ENCODE measurements at regions not wholly inside any gene's neighbourhood (a gene's known extent, or its start where the extent isn't known, plus 50 kb on each side); places are given as distances from the start of the nearest gene placed in this dataset.
"Not testable (repeated sequence)": the region's sequence is repeated elsewhere in the genome, so short reads cannot be mapped to it uniquely, and the experiment has no call there.

- no peak for TF ChIP-seq CTCF (IDR thresholded peaks at IDR 0.05; ENCODE audit: insufficient read depth in 1 of 2, low read depth in 1 of 2, low read length in 1 of 2, severe bottlenecking in 1 of 2, unreplicated experiment in 1 of 2)
- no peak for DNase-seq
- intact Hi-C loops (cut with micrococcal nuclease; ENCODE audit: unreplicated experiment) = loop anchor here (10.0 kb wide), 1 partner anchor 699 kb away; no protein-coding TSS in a partner anchor
- Histone ChIP-seq H3K4me1 (no peaks in the 10 kb centered on the region), H3K4me3 (ENCODE audit: low read depth, low read length) (no peak overlapping the region), H3K36me3 (ENCODE audit: control insufficient read depth, insufficient read depth, low read length) (no peaks in the 10 kb centered on the region), H3K27me3 (replicated peaks; ENCODE audit: control insufficient read depth, insufficient read depth, low read length) (no peaks in the 10 kb centered on the region), H3K9me3 (no peaks in the 10 kb centered on the region)
- H3K9me3 Mint-ChIP-seq (ENCODE audit: unreplicated experiment) = no peaks in the 10 kb centered on the region
- no peaks in the 10 kb centered on the region for H3K27me3 Mint-ChIP-seq (ENCODE audit: insufficient read depth, unreplicated experiment)
- H3K36me3 Mint-ChIP-seq (ENCODE audit: insufficient read depth, unreplicated experiment) = no peaks in the 10 kb centered on the region
- POLR2A ChIA-PET = no interaction called here
- H3K4me3 Mint-ChIP-seq (ENCODE audit: unreplicated experiment) = no peak overlapping the region
- H3K27ac Mint-ChIP-seq (ENCODE audit: unreplicated experiment) = no peak overlapping the region
- peaks cover 7% of the 10 kb centered on the region for H3K4me1 Mint-ChIP-seq (ENCODE audit: low read depth, unreplicated experiment)
- CTCF ChIA-PET = no interaction called here
- BruUV-seq (replicated peaks) = no TSS peak
These were observed 154.7 kb upstream of the LRP1B start for GRCh38 chr2:142285480-142285879.

- H3K4me1 Mint-ChIP-seq (ENCODE audit: low read depth, unreplicated experiment); H3K27ac Mint-ChIP-seq (ENCODE audit: unreplicated experiment); H3K9me3 ChIP-seq; CTCF ChIA-PET; H3K9me3 Mint-ChIP-seq (ENCODE audit: unreplicated experiment); H3K4me1 ChIP-seq; BruUV-seq (replicated peaks); H3K27me3 ChIP-seq (replicated peaks; ENCODE audit: control insufficient read depth, insufficient read depth, low read length); H3K36me3 Mint-ChIP-seq (ENCODE audit: insufficient read depth, unreplicated experiment); POLR2A ChIA-PET; H3K27me3 Mint-ChIP-seq (ENCODE audit: insufficient read depth, unreplicated experiment); H3K36me3 ChIP-seq (ENCODE audit: control insufficient read depth, insufficient read depth, low read length); H3K4me3 Mint-ChIP-seq (ENCODE audit: unreplicated experiment); DNase-seq; H3K4me3 ChIP-seq (ENCODE audit: low read depth, low read length): not testable (repeated sequence)
- intact Hi-C loops (cut with micrococcal nuclease; ENCODE audit: unreplicated experiment) = loop anchor here (10.0 kb wide), 1 partner anchor 700 kb away; no protein-coding TSS in a partner anchor
These were observed 153.5 kb upstream of the LRP1B start for GRCh38 chr2:142284336-142284735.

GRCh38 chr2:142280831-142281230, 150.0 kb upstream of the LRP1B start:
- no TSS peak for BruUV-seq (replicated peaks)
- H3K9me3 Mint-ChIP-seq (ENCODE audit: unreplicated experiment) = no peaks in the 10 kb centered on the region
- H3K4me1 ChIP-seq = no peaks in the 10 kb centered on the region
- H3K4me3 ChIP-seq (ENCODE audit: low read depth, low read length) = no peak overlapping the region
- ChIA-PET CTCF (no interaction called here), POLR2A (no interaction called here)
- H3K36me3 ChIP-seq (ENCODE audit: control insufficient read depth, insufficient read depth, low read length) = no peaks in the 10 kb centered on the region
- H3K27me3 ChIP-seq (replicated peaks; ENCODE audit: control insufficient read depth, insufficient read depth, low read length) = no peaks in the 10 kb centered on the region
- H3K4me1 Mint-ChIP-seq (ENCODE audit: low read depth, unreplicated experiment) = no peaks in the 10 kb centered on the region
- no peak overlapping the region for H3K4me3 Mint-ChIP-seq (ENCODE audit: unreplicated experiment)
- peaks cover 3% of the 10 kb centered on the region for H3K27me3 Mint-ChIP-seq (ENCODE audit: insufficient read depth, unreplicated experiment)
- H3K9me3 ChIP-seq = no peaks in the 10 kb centered on the region
- no peak overlapping the region for H3K27ac Mint-ChIP-seq (ENCODE audit: unreplicated experiment)
- DNase-seq = no peak
- H3K36me3 Mint-ChIP-seq (ENCODE audit: insufficient read depth, unreplicated experiment) = no peaks in the 10 kb centered on the region
- intact Hi-C loops (cut with micrococcal nuclease; ENCODE audit: unreplicated experiment) = loop anchor here (10.0 kb wide), 1 partner anchor 704 kb away; no protein-coding TSS in a partner anchor
- no peak for TF ChIP-seq CTCF (IDR thresholded peaks at IDR 0.05; ENCODE audit: insufficient read depth in 1 of 2, low read depth in 1 of 2, low read length in 1 of 2, severe bottlenecking in 1 of 2, unreplicated experiment in 1 of 2)

GRCh38 chr2:142270990-142271389, 140.2 kb upstream of the LRP1B start:
- Mint-ChIP-seq H3K27ac (ENCODE audit: unreplicated experiment) (no peak overlapping the region), H3K4me1 (ENCODE audit: low read depth, unreplicated experiment) (no peaks in the 10 kb centered on the region)

More at GRCh38 chr2:142270990-142271389, 140.2 kb upstream of the LRP1B start:
- Histone ChIP-seq H3K36me3 (ENCODE audit: control insufficient read depth, insufficient read depth, low read length) (no peaks in the 10 kb centered on the region), H3K27me3 (replicated peaks; ENCODE audit: control insufficient read depth, insufficient read depth, low read length) (no peaks in the 10 kb centered on the region), H3K4me1 (no peaks in the 10 kb centered on the region), H3K9me3 (no peaks in the 10 kb centered on the region), H3K4me3 (ENCODE audit: low read depth, low read length) (no peak overlapping the region)
- intact Hi-C loops (cut with micrococcal nuclease; ENCODE audit: unreplicated experiment) = no loop called here
- Mint-ChIP-seq H3K36me3 (ENCODE audit: insufficient read depth, unreplicated experiment) (no peaks in the 10 kb centered on the region), H3K9me3 (ENCODE audit: unreplicated experiment) (no peaks in the 10 kb centered on the region), H3K4me3 (ENCODE audit: unreplicated experiment) (no peak overlapping the region), H3K27me3 (ENCODE audit: insufficient read depth, unreplicated experiment) (peaks cover 6% of the 10 kb centered on the region)
- POLR2A ChIA-PET = no interaction called here
- no TSS peak for BruUV-seq (replicated peaks)
- no peak for TF ChIP-seq CTCF (IDR thresholded peaks at IDR 0.05; ENCODE audit: insufficient read depth in 1 of 2, low read depth in 1 of 2, low read length in 1 of 2, severe bottlenecking in 1 of 2, unreplicated experiment in 1 of 2)
- CTCF ChIA-PET = no interaction called here
- DNase-seq = no peak

Measured in Caco-2 (cell line).